Activated naive CD8-positive, alpha-beta T cell treated with anti-CD3 and anti-CD28 coated beads for 36 hours (primary cell): ENCODE measurements at regions not wholly inside any gene's neighbourhood (a gene's known extent, or its start where the extent isn't known, plus 50 kb on each side); places are given as distances from the start of the nearest gene placed in this dataset.
A peak's percentile ranks its signal among the peaks of the same experiment; 100 is the strongest.

ENCODE experiments used
- DNase-seq: peaks from one replicate; pipeline ENCODE4 v3.0.0; 2021
- H3K27ac Mint-ChIP-seq: one replicate; pipeline ENCODE4 v1.8.0; 2022; ENCODE audit warnings: mild to moderate bottlenecking, moderate library complexity, mixed read lengths
- H3K27me3 Mint-ChIP-seq: one replicate; pipeline ENCODE4 v1.8.0; 2022; ENCODE audit warnings: mild to moderate bottlenecking, mixed read lengths
- H3K36me3 Mint-ChIP-seq: one replicate; pipeline ENCODE4 v1.8.0; 2021; ENCODE audit warnings: mild to moderate bottlenecking, mixed read lengths
- H3K4me1 Mint-ChIP-seq: one replicate; pipeline ENCODE4 v1.8.0; 2021; ENCODE audit warnings: mixed read lengths
- H3K4me3 Mint-ChIP-seq: one replicate; pipeline ENCODE4 v1.8.0; 2022; ENCODE audit warnings: mild to moderate bottlenecking, moderate library complexity, mixed read lengths
- H3K9me3 Mint-ChIP-seq: one replicate; pipeline ENCODE4 v1.8.0; 2022; ENCODE audit warnings: mixed read lengths

GRCh38 chr1:238293075-238293474 is 402.4 kb upstream of the ZP4 start:
- Mint-ChIP-seq H3K4me3 (no peak overlapping the region), H3K4me1 (no peaks in the 10 kb centered on the region), H3K9me3 (peaks cover under 1% of the 10 kb centered on the region), H3K27me3 (no peaks in the 10 kb centered on the region), H3K36me3 (no peaks in the 10 kb centered on the region), H3K27ac (no peak overlapping the region)
- DNase-seq = no peak

DNA sequence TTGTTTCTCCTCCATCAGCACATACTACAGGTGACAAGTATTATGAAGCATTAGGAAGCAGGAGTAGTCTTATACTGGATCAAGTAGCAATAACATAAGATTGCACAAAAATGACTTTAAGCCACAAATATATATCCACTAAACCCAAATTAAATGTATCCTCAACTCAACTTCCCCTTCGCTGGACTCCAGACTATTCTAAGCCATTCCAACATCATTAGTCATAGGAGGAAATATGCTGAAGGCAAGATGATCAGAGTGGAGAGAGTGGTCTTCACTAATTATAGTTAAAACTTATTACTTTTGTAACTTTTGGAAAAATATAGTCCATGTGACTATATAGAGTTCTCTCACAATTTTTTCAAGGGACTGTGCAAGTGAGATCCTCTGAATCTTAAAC is 390.7 kb upstream of the ZP4 start:
- H3K27ac Mint-ChIP-seq = no peak overlapping the region
- no peaks in the 10 kb centered on the region for H3K4me1 Mint-ChIP-seq
- no peaks in the 10 kb centered on the region for H3K36me3 Mint-ChIP-seq
- no peak for DNase-seq
- no peak overlapping the region for H3K4me3 Mint-ChIP-seq
- peaks cover 10% of the 10 kb centered on the region for H3K9me3 Mint-ChIP-seq
- H3K27me3 Mint-ChIP-seq = no peaks in the 10 kb centered on the region

DNA sequence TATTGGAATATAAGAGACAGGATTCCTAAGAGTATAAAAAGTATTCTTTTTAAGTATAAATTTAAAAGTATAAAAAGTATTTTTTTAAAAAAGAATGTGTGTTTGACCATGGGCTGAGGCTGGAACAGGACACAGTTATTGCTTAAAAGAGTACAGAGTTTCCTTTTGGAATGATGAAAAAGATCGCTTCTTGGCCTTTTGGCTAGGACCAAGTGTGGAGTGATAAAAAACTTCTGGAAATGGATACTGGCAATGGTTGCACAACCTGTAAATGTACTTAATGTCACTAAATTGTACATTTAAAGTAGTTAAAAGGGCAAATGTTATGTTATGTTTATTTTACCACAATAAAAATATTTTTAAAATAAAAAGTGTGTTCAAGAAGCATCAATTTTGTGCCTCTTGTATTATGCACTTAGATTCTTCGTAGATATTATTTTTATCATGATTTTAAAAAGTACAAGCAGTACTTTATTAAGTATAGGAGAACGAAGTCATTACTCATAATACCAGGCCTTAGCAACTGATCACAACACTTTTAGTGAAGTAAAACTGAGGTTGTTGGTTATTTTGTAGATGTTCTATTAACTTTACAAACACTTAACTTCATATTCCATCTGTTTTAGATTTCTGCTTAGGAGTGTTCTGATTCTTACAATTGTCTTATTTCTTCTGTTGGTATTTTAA is 389.1 kb upstream of the ZP4 start:
- no peak for DNase-seq
- no peak overlapping the region for H3K4me3 Mint-ChIP-seq
- peaks cover 15% of the 10 kb centered on the region for H3K9me3 Mint-ChIP-seq
- H3K4me1 Mint-ChIP-seq = no peaks in the 10 kb centered on the region
- no peak overlapping the region for H3K27ac Mint-ChIP-seq
- no peaks in the 10 kb centered on the region for H3K36me3 Mint-ChIP-seq
- no peaks in the 10 kb centered on the region for H3K27me3 Mint-ChIP-seq

DNA sequence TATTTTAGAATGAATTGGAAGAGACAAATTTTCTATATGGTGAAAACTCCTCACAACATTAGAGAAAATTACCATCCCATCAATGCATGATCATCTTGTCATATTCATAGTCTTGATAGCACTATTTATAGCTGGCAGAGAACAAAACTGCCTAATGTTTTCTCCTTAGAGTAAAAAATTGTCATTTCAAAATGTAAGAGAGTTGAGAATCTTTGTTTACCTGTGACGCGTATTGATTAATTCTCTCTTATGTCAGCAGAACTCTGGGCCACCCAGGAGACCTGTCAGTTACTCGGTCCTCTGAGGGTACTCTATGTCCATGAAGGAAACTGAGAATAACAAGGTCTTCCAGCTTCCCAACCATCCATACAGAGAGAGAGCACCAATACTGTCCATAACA is 381.4 kb upstream of the ZP4 start:
- Mint-ChIP-seq H3K27me3 (no peaks in the 10 kb centered on the region), H3K4me1 (no peaks in the 10 kb centered on the region), H3K9me3 (peaks cover 10% of the 10 kb centered on the region), H3K27ac (no peak overlapping the region), H3K4me3 (no peak overlapping the region), H3K36me3 (no peaks in the 10 kb centered on the region)
- no peak for DNase-seq

GRCh38 chr1:238265866-238266265 is 375.1 kb upstream of the ZP4 start:
- H3K36me3 Mint-ChIP-seq = no peaks in the 10 kb centered on the region
- no peaks in the 10 kb centered on the region for H3K27me3 Mint-ChIP-seq
- H3K4me3 Mint-ChIP-seq = no peak overlapping the region
- no peak overlapping the region for H3K27ac Mint-ChIP-seq
- peaks cover 3% of the 10 kb centered on the region for H3K9me3 Mint-ChIP-seq
- H3K4me1 Mint-ChIP-seq = no peaks in the 10 kb centered on the region
- DNase-seq = no peak

DNA sequence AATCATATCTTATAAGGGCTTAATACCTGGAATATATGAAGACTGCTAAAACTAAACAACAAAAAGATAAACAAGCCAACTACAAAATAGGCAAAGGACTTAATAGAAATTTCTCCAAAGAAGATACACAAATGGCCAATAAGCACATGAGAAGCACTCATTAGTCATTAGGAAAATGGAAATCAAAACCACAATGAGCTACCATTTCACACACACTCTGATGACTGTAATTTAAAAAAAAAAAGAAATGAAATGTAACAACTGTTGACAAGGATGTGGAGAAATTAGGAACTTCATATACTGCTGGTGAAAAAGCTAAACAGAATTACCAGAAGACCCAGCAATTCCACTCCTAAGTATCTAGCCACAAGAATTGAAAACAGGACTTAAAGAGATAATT is 374.2 kb upstream of the ZP4 start:
- no peaks in the 10 kb centered on the region for H3K4me1 Mint-ChIP-seq
- H3K4me3 Mint-ChIP-seq = no peak overlapping the region
- no peaks in the 10 kb centered on the region for H3K27me3 Mint-ChIP-seq
- DNase-seq = no peak
- H3K9me3 Mint-ChIP-seq = peaks cover 3% of the 10 kb centered on the region
- no peak overlapping the region for H3K27ac Mint-ChIP-seq
- no peaks in the 10 kb centered on the region for H3K36me3 Mint-ChIP-seq

DNA sequence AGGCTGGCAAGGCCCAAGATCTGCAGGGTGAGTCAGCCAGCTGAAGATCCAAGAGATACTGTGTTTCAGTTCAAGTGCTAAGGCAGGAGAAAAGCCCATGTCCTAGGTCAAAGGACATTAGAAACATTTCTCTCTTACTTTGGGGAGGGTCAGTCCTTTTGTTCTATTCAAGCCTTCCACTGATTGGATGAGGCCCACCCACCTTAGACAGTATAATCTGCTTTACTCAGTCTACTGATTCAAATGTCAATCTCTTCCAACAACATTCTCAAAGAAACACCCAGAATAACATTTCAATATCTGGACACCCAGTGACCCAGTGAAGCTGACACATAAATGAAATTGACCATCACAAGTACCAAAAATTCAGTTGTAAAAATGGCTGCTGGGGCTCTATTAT is 367.8 kb upstream of the ZP4 start:
- Mint-ChIP-seq H3K27ac (no peak overlapping the region), H3K4me3 (no peak overlapping the region), H3K27me3 (no peaks in the 10 kb centered on the region), H3K9me3 (peaks cover 1% of the 10 kb centered on the region), H3K36me3 (no peaks in the 10 kb centered on the region), H3K4me1 (no peaks in the 10 kb centered on the region)
- no peak for DNase-seq

GRCh38 chr1:238257018-238257621 is 366.4 kb upstream of the ZP4 start:
- Mint-ChIP-seq H3K36me3 (no peaks in the 10 kb centered on the region), H3K27me3 (no peaks in the 10 kb centered on the region), H3K27ac (no peak overlapping the region), H3K9me3 (peaks cover 1% of the 10 kb centered on the region), H3K4me3 (no peak overlapping the region), H3K4me1 (no peaks in the 10 kb centered on the region)
- no peak for DNase-seq

- H3K9me3 Mint-ChIP-seq = no peaks in the 10 kb centered on the region
- DNase-seq = no peak
- no peak overlapping the region for H3K4me3 Mint-ChIP-seq
- no peaks in the 10 kb centered on the region for H3K27me3 Mint-ChIP-seq
- H3K36me3 Mint-ChIP-seq = no peaks in the 10 kb centered on the region
- H3K27ac Mint-ChIP-seq = no peak overlapping the region
- no peaks in the 10 kb centered on the region for H3K4me1 Mint-ChIP-seq
These were observed 364.2 kb upstream of the ZP4 start for GRCh38 chr1:238254935-238255334.

DNA sequence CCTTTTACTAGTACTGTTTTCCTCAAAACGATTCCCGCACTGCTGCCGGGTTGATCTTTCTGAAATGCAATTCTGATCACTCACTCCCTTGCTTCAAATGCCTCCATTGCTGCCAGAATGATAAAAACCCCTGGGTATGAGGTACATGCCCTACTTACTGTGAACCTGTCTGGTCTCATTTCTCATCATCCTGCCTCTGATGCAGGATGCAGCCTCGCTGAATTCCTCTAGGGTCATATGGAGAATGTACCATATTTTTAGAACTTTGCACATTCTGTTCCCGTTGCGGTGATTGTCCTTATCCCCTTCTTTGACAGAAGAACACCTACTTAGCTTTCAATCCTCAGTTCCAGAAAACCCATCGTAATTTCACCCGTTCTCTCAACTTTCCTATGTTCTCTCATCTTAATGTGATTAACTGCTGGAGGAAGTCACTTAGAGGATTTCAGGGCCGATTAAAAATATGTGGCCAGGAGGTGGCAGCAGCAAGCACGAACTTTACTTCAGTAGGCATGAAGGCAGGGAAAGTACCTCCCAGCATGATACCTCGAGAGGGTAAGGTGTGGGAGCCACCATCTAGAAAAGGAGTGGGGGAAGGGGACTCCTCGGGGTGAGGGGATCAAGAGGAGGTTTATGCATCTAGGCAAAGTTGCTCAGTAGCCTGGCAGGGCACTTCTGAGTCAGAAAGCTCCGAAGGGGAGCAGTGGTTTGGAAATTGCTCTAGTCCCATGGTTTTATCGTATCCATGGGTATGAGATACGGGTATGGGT is 361.5 kb upstream of the ZP4 start:
- Mint-ChIP-seq H3K4me3 (no peak overlapping the region), H3K9me3 (no peaks in the 10 kb centered on the region), H3K4me1 (no peaks in the 10 kb centered on the region), H3K36me3 (no peaks in the 10 kb centered on the region), H3K27me3 (no peaks in the 10 kb centered on the region), H3K27ac (no peak overlapping the region)
- peak; percentile 14 for DNase-seq

- no peaks in the 10 kb centered on the region for H3K9me3 Mint-ChIP-seq
- no peak overlapping the region for H3K27ac Mint-ChIP-seq
- no peaks in the 10 kb centered on the region for H3K27me3 Mint-ChIP-seq
- H3K4me1 Mint-ChIP-seq = no peaks in the 10 kb centered on the region
- no peaks in the 10 kb centered on the region for H3K36me3 Mint-ChIP-seq
- no peak overlapping the region for H3K4me3 Mint-ChIP-seq
- no peak for DNase-seq
These were observed 357.6 kb upstream of the ZP4 start for GRCh38 chr1:238248356-238248755.

DNA sequence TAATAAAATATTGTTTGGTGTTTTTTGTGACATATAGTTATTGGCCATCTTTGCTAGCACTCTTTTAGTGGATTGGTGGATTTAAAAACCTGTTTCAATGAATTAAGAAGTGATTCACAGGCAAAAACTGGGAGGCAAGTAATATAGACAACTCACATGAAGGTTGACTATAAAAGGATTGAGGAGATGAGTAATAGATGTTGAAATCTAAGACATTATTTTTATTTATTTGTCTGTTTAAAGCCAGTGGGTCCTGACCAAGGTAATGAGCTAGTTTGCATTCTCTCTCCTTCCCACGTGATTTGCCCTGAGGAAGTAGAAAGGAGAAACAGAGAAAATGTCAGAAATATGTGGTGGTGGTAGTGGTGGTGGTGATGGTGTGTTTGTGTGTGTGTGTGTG is 351.5 kb upstream of the ZP4 start:
- H3K27me3 Mint-ChIP-seq = no peaks in the 10 kb centered on the region
- no peak overlapping the region for H3K27ac Mint-ChIP-seq
- no peak overlapping the region for H3K4me3 Mint-ChIP-seq
- H3K36me3 Mint-ChIP-seq = no peaks in the 10 kb centered on the region
- H3K4me1 Mint-ChIP-seq = no peaks in the 10 kb centered on the region
- no peak for DNase-seq
- peaks cover 2% of the 10 kb centered on the region for H3K9me3 Mint-ChIP-seq

GRCh38 chr1:238241607-238242006 is 350.9 kb upstream of the ZP4 start:
- H3K36me3 Mint-ChIP-seq = no peaks in the 10 kb centered on the region
- DNase-seq = no peak
- peaks cover 2% of the 10 kb centered on the region for H3K9me3 Mint-ChIP-seq
- no peaks in the 10 kb centered on the region for H3K27me3 Mint-ChIP-seq
- no peak overlapping the region for H3K27ac Mint-ChIP-seq
- H3K4me1 Mint-ChIP-seq = no peaks in the 10 kb centered on the region
- no peak overlapping the region for H3K4me3 Mint-ChIP-seq

GRCh38 chr1:238239343-238239742 is 348.6 kb upstream of the ZP4 start:
- no peaks in the 10 kb centered on the region for H3K4me1 Mint-ChIP-seq
- H3K36me3 Mint-ChIP-seq = no peaks in the 10 kb centered on the region
- peaks cover 2% of the 10 kb centered on the region for H3K9me3 Mint-ChIP-seq
- H3K27me3 Mint-ChIP-seq = no peaks in the 10 kb centered on the region
- no peak overlapping the region for H3K4me3 Mint-ChIP-seq
- DNase-seq = no peak
- H3K27ac Mint-ChIP-seq = no peak overlapping the region

DNA sequence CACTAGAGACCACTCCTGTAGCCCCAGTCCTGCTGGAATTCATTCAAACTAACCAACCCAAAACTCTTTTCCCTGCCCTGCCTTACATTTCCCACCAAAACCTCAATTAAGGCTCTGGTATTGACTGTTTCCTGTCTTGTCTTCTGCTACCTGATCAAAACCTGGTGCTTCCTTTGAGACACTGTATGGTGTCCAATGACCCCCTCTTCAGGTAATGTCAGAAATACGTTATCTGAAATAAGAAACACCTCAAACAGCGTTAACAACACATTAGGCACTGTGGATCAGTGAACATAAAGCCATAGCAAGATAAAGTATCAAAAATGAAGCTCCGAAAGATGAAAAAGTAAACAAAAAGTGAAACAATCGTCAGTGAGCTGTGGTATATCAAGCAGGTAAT is 343.2 kb upstream of the ZP4 start:
- H3K4me3 Mint-ChIP-seq = no peak overlapping the region
- no peak for DNase-seq
- H3K27me3 Mint-ChIP-seq = no peaks in the 10 kb centered on the region
- no peaks in the 10 kb centered on the region for H3K36me3 Mint-ChIP-seq
- H3K4me1 Mint-ChIP-seq = no peaks in the 10 kb centered on the region
- no peak overlapping the region for H3K27ac Mint-ChIP-seq
- peaks cover 2% of the 10 kb centered on the region for H3K9me3 Mint-ChIP-seq
